ENCODE measurements at regions not wholly inside any gene's neighbourhood (a gene's known extent, or its start where the extent isn't known, plus 50 kb on each side); places are given as distances from the start of the nearest gene placed in this dataset.

DNA sequence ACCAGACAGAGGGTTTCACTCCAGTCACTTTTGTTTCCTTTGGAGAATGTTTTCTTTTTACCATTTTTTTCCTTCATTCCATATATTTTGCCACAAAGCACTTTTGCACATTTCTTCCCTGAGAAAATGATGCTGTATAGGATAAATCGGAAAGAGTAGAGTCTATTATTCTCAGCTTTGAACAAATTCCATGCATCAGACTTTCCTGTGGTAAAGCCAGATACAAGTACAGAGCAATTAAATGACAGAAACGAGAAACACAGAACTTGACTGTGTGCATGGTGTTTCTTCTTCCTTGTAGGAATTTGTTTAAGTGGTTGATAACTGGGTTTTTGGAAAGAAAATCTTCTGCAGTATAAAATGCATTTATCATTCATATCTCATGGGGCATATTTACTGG, 107.4 kb upstream of the CSNK1A1L start:
- no peaks in the 10 kb centered on the region for H3K4me1 Mint-ChIP-seq (ENCODE audit: low read depth)
- no peak for ATAC-seq
- H3K27ac Mint-ChIP-seq = no peak overlapping the region
- CTCF ChIA-PET = no interaction called here
- DNase-seq = no peak
- H3K4me3 Mint-ChIP-seq = no peak overlapping the region
- no peaks in the 10 kb centered on the region for H3K36me3 Mint-ChIP-seq (ENCODE audit: low read depth)
- H3K27me3 Mint-ChIP-seq (ENCODE audit: low read depth) = no peaks in the 10 kb centered on the region
- no peaks in the 10 kb centered on the region for H3K9me3 Mint-ChIP-seq (ENCODE audit: insufficient read depth)
- POLR2A ChIA-PET = no interaction called here

DNA sequence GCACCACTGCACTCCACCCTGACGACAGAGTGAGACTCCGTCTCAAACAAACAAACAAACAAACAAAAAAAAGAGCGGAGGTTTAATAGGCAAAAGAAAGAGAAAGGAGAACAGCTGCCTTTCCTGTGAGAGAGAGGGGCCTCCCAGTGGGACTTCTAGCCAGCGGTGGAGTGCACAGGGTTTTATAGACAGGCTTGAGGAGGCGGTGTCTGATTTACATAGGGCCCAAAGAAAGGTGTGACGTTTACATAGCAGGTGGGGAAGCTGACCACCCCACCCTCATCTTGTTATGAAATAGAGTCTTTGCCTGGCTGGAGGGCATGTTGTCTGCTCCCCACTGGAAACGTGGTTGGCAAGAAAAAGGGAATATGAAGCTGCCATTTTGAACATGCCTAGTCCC, 106.0 kb upstream of the CSNK1A1L start:
- Mint-ChIP-seq H3K4me1 (ENCODE audit: low read depth) (no peaks in the 10 kb centered on the region), H3K36me3 (ENCODE audit: low read depth) (no peaks in the 10 kb centered on the region), H3K9me3 (ENCODE audit: insufficient read depth) (no peaks in the 10 kb centered on the region), H3K27ac (no peak overlapping the region), H3K27me3 (ENCODE audit: low read depth) (no peaks in the 10 kb centered on the region), H3K4me3 (no peak overlapping the region)
- DNase-seq (no peak), ATAC-seq (no peak)
- CTCF ChIA-PET = no interaction called here
- POLR2A ChIA-PET = no interaction called here

- DNase-seq = no peak
- ChIA-PET CTCF (no interaction called here), POLR2A (no interaction called here)
- Mint-ChIP-seq H3K9me3 (ENCODE audit: insufficient read depth) (no peaks in the 10 kb centered on the region), H3K36me3 (ENCODE audit: low read depth) (no peaks in the 10 kb centered on the region), H3K4me3 (no peak overlapping the region), H3K27me3 (ENCODE audit: low read depth) (no peaks in the 10 kb centered on the region), H3K4me1 (ENCODE audit: low read depth) (no peaks in the 10 kb centered on the region), H3K27ac (no peak overlapping the region)
- ATAC-seq = no peak
Observed at GRCh38 chr13:37209621-37210580, 104.4 kb upstream of the CSNK1A1L start.

DNA sequence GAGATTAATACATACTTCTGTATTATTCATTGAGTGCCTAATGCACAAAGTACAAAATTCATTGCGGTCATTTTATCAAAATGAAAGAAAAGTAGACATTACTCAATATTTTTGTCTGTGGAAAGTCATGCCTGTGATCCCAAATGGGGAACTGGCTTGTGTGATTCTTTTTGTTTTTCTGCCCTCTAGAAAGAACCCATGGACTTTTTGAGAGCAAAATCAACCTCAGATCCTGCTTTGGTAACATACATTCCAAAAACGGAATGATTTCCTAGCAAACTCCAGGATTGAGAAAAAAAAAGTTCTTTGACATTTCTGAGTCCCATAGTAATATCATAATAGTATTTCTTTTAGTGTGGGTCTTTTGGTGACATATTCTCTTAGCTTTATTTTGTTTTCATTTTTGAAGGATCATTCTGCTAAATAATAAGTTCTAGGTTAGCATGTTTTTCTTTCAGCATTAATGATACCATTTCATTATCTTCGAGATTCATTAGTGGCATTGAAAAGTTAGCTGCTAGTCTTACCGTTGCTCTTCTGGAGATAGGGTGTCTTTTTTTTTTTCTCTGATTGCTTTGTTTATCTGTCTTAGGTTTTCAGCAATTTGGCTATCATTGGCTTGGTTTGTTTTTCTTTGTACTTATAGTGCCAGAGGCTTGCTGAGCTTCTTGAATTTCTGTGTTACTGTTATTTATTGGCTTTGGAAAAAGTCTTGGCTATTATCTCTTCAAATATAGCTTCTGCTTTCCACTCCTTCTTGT, 102.4 kb upstream of the CSNK1A1L start:
- Mint-ChIP-seq H3K36me3 (ENCODE audit: low read depth) (no peaks in the 10 kb centered on the region), H3K4me1 (ENCODE audit: low read depth) (no peaks in the 10 kb centered on the region), H3K27ac (no peak overlapping the region), H3K9me3 (ENCODE audit: insufficient read depth) (no peaks in the 10 kb centered on the region), H3K4me3 (no peak overlapping the region), H3K27me3 (ENCODE audit: low read depth) (no peaks in the 10 kb centered on the region)
- ChIA-PET POLR2A (no interaction called here), CTCF (no interaction called here)
- no peak for DNase-seq
- ATAC-seq = no peak

DNA sequence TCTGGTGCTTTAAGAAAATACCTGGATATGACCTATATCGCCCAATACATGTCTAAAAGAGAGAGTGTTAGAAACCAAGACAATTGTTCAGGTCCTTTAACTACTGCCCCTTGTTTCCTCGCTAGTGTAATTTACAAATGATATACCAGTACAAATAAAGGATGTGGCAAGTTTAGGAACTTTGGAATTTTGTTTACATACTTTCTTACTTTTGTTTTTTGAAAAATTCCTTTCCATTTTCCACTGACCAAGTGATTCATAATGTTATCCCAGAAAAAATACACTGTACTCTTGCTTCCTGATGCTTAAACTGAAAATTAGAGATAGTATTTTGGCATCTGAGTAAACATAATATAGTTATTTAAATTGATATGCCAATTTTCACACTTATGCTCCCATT, 96.8 kb upstream of the CSNK1A1L start:
- no peaks in the 10 kb centered on the region for H3K27me3 Mint-ChIP-seq (ENCODE audit: low read depth)
- H3K9me3 Mint-ChIP-seq (ENCODE audit: insufficient read depth) = no peaks in the 10 kb centered on the region
- no peaks in the 10 kb centered on the region for H3K36me3 Mint-ChIP-seq (ENCODE audit: low read depth)
- ATAC-seq = no peak
- ChIA-PET CTCF (no interaction called here), POLR2A (no interaction called here)
- no peak overlapping the region for H3K4me3 Mint-ChIP-seq
- DNase-seq = no peak
- no peak overlapping the region for H3K27ac Mint-ChIP-seq
- H3K4me1 Mint-ChIP-seq (ENCODE audit: low read depth) = no peaks in the 10 kb centered on the region

DNA sequence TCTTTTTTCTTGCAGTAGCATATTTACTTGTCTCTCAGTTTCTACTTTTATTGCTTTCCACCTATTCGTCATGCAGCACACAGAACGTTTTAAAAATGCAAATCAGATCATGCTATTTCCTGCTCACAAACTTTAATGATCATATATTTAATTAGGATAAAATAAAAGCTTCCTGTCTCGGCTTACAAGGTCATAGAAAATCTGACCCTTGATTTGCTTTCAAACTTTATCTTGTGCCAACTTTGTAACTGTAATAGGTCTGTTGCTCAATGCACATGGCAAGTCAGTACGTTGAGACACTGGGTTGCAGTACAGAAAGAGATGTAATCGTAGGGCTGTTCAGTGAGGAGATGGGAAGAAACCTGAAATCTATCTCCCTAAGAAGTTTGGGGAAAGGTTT, 95.6 kb upstream of the CSNK1A1L start:
- Mint-ChIP-seq H3K4me1 (ENCODE audit: low read depth) (no peaks in the 10 kb centered on the region), H3K27ac (no peak overlapping the region), H3K4me3 (no peak overlapping the region), H3K27me3 (ENCODE audit: low read depth) (no peaks in the 10 kb centered on the region), H3K9me3 (ENCODE audit: insufficient read depth) (no peaks in the 10 kb centered on the region), H3K36me3 (ENCODE audit: low read depth) (no peaks in the 10 kb centered on the region)
- ATAC-seq (no peak), DNase-seq (no peak)
- POLR2A ChIA-PET = no interaction called here
- CTCF ChIA-PET = no interaction called here

DNA sequence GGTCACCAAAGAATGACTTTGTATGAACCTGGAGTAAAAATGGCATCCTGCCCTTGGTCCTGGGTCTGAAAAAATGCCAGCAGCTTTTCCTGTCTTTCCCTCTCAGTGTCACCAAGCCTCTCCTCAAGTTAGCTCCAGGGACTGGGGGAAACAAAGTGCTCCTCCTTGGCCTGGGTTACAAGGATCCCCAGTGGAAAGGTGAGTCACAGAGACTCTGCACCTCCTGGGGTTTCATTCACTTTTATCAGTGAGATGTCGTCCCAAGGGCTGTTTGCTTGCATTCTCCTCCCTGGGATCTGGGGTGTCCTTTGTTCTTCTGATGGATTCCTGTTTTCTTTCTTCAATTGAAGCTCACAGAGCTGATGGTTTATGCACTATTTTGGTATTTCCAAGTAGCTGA, 93.2 kb upstream of the CSNK1A1L start:
- Mint-ChIP-seq H3K27me3 (ENCODE audit: low read depth) (no peaks in the 10 kb centered on the region), H3K9me3 (ENCODE audit: insufficient read depth) (no peaks in the 10 kb centered on the region), H3K27ac (no peak overlapping the region), H3K4me1 (ENCODE audit: low read depth) (no peaks in the 10 kb centered on the region), H3K4me3 (no peak overlapping the region), H3K36me3 (ENCODE audit: low read depth) (no peaks in the 10 kb centered on the region)
- ATAC-seq (no peak), DNase-seq (no peak)
- ChIA-PET POLR2A (no interaction called here), CTCF (no interaction called here)

DNA sequence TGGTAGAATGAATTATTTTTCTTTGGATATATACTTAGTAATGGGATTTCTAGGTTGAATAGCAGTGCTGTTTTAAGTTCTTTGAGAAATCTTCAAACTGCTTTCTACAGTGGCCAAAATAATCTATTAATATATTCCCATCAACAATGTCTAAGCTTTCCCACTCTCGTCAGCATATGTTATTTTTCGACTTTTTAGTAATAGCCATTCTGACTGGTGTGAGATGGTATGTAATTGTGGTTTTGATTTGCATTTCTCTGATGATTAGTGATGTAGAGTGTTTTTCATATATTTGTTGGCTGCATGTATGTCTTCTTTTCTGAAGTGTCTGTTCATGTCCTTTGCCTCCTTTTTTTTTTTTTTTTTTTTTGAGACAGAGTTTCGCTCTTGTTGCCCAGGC, 90.2 kb upstream of the CSNK1A1L start:
- ATAC-seq = no peak
- Mint-ChIP-seq H3K27ac (no peak overlapping the region), H3K27me3 (ENCODE audit: low read depth) (no peaks in the 10 kb centered on the region), H3K36me3 (ENCODE audit: low read depth) (no peaks in the 10 kb centered on the region), H3K9me3 (ENCODE audit: insufficient read depth) (no peaks in the 10 kb centered on the region), H3K4me3 (no peak overlapping the region), H3K4me1 (ENCODE audit: low read depth) (no peaks in the 10 kb centered on the region)
- CTCF ChIA-PET = no interaction called here
- DNase-seq = no peak
- POLR2A ChIA-PET = no interaction called here

DNA sequence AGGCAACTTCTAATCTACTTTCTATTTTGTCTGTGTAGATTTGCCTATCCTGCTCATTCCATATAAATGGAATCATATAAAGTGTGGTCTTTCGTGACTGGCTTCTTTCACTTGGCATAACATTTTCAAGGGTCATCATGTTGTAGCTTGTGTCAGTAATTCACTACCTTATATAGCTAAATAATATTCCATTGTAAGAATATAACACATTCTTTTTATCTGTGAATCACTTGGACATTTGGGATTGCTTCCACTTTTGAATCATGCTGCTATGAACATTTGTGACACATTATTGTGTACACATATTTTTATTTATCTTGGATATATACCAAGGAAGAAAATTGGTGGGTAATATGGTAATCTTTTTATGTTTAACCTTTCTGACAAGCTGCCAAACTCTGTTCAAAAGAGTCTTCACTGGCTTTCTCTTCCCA, 89.0 kb upstream of the CSNK1A1L start:
- no peak overlapping the region for H3K27ac Mint-ChIP-seq
- POLR2A ChIA-PET = no interaction called here
- ATAC-seq (no peak), DNase-seq (no peak)
- H3K9me3 Mint-ChIP-seq (ENCODE audit: insufficient read depth) = peaks cover 7% of the 10 kb centered on the region
- H3K36me3 Mint-ChIP-seq (ENCODE audit: low read depth) = no peaks in the 10 kb centered on the region
- H3K4me3 Mint-ChIP-seq = no peak overlapping the region
- H3K27me3 Mint-ChIP-seq (ENCODE audit: low read depth) = no peaks in the 10 kb centered on the region
- CTCF ChIA-PET = no interaction called here
- H3K4me1 Mint-ChIP-seq (ENCODE audit: low read depth) = no peaks in the 10 kb centered on the region

DNA sequence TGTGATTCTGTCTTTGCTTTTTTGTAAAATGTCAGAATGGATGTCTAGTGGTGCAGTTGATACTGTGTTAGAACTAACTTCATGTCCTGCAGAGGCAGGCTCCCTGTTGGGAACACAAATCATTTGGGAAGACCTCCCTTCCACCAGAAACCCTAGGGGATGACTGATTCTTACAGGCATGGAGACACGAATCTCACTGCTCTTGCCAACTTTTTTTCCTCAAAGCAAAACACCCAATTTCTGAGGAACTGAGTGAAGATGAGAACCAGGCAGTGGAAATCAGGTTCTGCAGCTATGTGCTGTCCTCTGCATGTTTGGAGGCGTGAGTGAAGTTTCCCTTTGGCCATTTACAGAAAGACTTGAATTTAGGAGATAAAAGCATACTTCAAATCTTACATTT, 87.5 kb upstream of the CSNK1A1L start:
- Mint-ChIP-seq H3K9me3 (ENCODE audit: insufficient read depth) (peaks cover 7% of the 10 kb centered on the region), H3K4me1 (ENCODE audit: low read depth) (no peaks in the 10 kb centered on the region), H3K27ac (no peak overlapping the region), H3K4me3 (no peak overlapping the region), H3K27me3 (ENCODE audit: low read depth) (no peaks in the 10 kb centered on the region), H3K36me3 (ENCODE audit: low read depth) (no peaks in the 10 kb centered on the region)
- DNase-seq (no peak), ATAC-seq (no peak)
- ChIA-PET POLR2A (no interaction called here), CTCF (no interaction called here)

DNA sequence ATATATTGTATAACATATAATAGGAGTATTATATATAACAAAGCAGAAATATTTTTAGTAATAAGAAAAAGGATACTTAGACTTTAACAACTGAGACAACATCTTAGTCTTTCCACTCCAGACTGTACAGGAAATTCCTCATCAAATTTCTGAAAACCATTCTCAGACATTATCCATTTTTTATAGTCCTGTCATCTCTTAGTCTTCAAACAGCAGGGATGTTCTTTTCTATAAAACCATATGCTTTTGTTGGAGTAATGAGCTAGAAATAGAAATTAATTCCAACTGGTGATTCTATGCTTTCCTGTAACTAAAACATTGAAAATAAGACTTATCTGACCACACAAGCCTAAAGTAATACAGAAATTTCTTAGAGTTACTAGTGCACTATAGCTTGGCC, 82.2 kb upstream of the CSNK1A1L start:
- ATAC-seq (no peak), DNase-seq (no peak)
- no peaks in the 10 kb centered on the region for H3K36me3 Mint-ChIP-seq (ENCODE audit: low read depth)
- no peak overlapping the region for H3K27ac Mint-ChIP-seq
- no peak overlapping the region for H3K4me3 Mint-ChIP-seq
- H3K4me1 Mint-ChIP-seq (ENCODE audit: low read depth) = no peaks in the 10 kb centered on the region
- ChIA-PET CTCF (no interaction called here), POLR2A (no interaction called here)
- H3K27me3 Mint-ChIP-seq (ENCODE audit: low read depth) = no peaks in the 10 kb centered on the region
- peaks cover 7% of the 10 kb centered on the region for H3K9me3 Mint-ChIP-seq (ENCODE audit: insufficient read depth)

GRCh38 chr13:37187105-37187504, 81.6 kb upstream of the CSNK1A1L start:
- ATAC-seq (no peak), DNase-seq (no peak)
- H3K9me3 Mint-ChIP-seq (ENCODE audit: insufficient read depth) = peaks cover 7% of the 10 kb centered on the region
- no peak overlapping the region for H3K27ac Mint-ChIP-seq
- no peaks in the 10 kb centered on the region for H3K4me1 Mint-ChIP-seq (ENCODE audit: low read depth)
- no peak overlapping the region for H3K4me3 Mint-ChIP-seq
- CTCF ChIA-PET = no interaction called here
- H3K27me3 Mint-ChIP-seq (ENCODE audit: low read depth) = no peaks in the 10 kb centered on the region
- no peaks in the 10 kb centered on the region for H3K36me3 Mint-ChIP-seq (ENCODE audit: low read depth)
- POLR2A ChIA-PET = no interaction called here

Measured in activated CD8-positive, alpha-beta T cell treated with anti-CD3 and anti-CD28 coated beads, Interleukin-2, amount 10 ng/mL, durations not matched to agents 7 days and 5 days (primary cell).